Mucosa of rectum (tissue), 2 donors: ENCODE measurements at regions not wholly inside any gene's neighbourhood (a gene's known extent, or its start where the extent isn't known, plus 50 kb on each side); places are given as distances from the start of the nearest gene placed in this dataset.

Experiments
- H3K27ac ChIP-seq, 2 donors: one replicate each; pipeline ENCODE4 v1.7.0; 2013; ENCODE audit warnings: inconsistent platforms in 2 of 2, low read depth in 2 of 2, low read length in 2 of 2
- H3K27me3 ChIP-seq, 2 donors: one replicate each; pipeline ENCODE4 v1.7.0; 2013; ENCODE audit warnings: low read length in 2 of 2; ENCODE audit not compliant: control insufficient read depth in 2 of 2, insufficient read depth in 2 of 2
- H3K36me3 ChIP-seq, 2 donors: one replicate each; pipeline ENCODE4 v1.7.0; 2013; ENCODE audit warnings: low read length in 2 of 2; ENCODE audit not compliant: control insufficient read depth in 2 of 2, insufficient read depth in 2 of 2
- H3K4me1 ChIP-seq, 2 donors: one replicate each; pipeline ENCODE4 v1.7.0; 2013; ENCODE audit warnings: low read length in 2 of 2, mild to moderate bottlenecking in 1 of 2; ENCODE audit not compliant: control insufficient read depth in 2 of 2, insufficient read depth in 2 of 2
- H3K4me3 ChIP-seq, 2 donors: one replicate each; pipeline ENCODE4 v1.7.0; 2013; ENCODE audit warnings: low read length in 2 of 2
- H3K9ac ChIP-seq, 2 donors: one replicate each; pipeline ENCODE4 v1.7.0; 2013; ENCODE audit warnings: low read length in 2 of 2, low read depth in 1 of 2, mild to moderate bottlenecking in 1 of 2
- H3K9me3 ChIP-seq, 2 donors: one replicate each; pipeline ENCODE4 v1.7.0; 2013; ENCODE audit warnings: low read length in 2 of 2; ENCODE audit not compliant: control insufficient read depth in 2 of 2
- donor health status: healthy.
- donor health status: Normal muscosa, but diverticular disease.

- Histone ChIP-seq H3K9ac (no peak overlapping the region), H3K4me1 (no peaks in the 10 kb centered on the region), H3K4me3 (no peak overlapping the region), H3K27me3 (no peaks in the 10 kb centered on the region), H3K27ac (no peak overlapping the region), H3K36me3 (no peaks in the 10 kb centered on the region), H3K9me3 (no peaks in the 10 kb centered on the region)
These were observed 178.6 kb upstream of the DIPK2B start for GRCh38 chrX:45379236-45379635.

GRCh38 chrX:45372151-45372550, 171.5 kb upstream of the DIPK2B start:
- Histone ChIP-seq H3K27ac (no peak overlapping the region), H3K27me3 (peaks cover 0 to 5% of the 10 kb centered on the region in 2 donors), H3K4me3 (no peak overlapping the region)

GRCh38 chrX:45368705-45369104, 168.0 kb upstream of the DIPK2B start:
- Histone ChIP-seq H3K27me3 (peaks cover 0 to 5% of the 10 kb centered on the region in 2 donors), H3K4me1 (no peaks in the 10 kb centered on the region), H3K9ac (no peak overlapping the region), H3K27ac (no peak overlapping the region), H3K36me3 (no peaks in the 10 kb centered on the region), H3K9me3 (peaks cover 3 to 8% of the 10 kb centered on the region in 2 donors), H3K4me3 (no peak overlapping the region)

More at GRCh38 chrX:45372151-45372550, 171.5 kb upstream of the DIPK2B start:
- Histone ChIP-seq H3K9ac (no peak overlapping the region), H3K9me3 (peaks cover 3 to 6% of the 10 kb centered on the region in 2 donors), H3K36me3 (no peaks in the 10 kb centered on the region), H3K4me1 (no peaks in the 10 kb centered on the region)

- H3K9me3 ChIP-seq = peaks cover 0 to 2% of the 10 kb centered on the region in 2 donors
- H3K4me3 ChIP-seq = no peak overlapping the region
- no peak overlapping the region for H3K9ac ChIP-seq
- no peaks in the 10 kb centered on the region for H3K36me3 ChIP-seq
- H3K4me1 ChIP-seq = peaks cover 0 to 1% of the 10 kb centered on the region in 2 donors
- H3K27me3 ChIP-seq = peaks cover 0 to 2% of the 10 kb centered on the region in 2 donors
- H3K27ac ChIP-seq = no peak overlapping the region
These were observed 162.9 kb upstream of the DIPK2B start for GRCh38 chrX:45363596-45363995.

- Histone ChIP-seq H3K27me3 (peaks cover 0 to 2% of the 10 kb centered on the region in 2 donors), H3K4me1 (peaks cover 0 to 2% of the 10 kb centered on the region in 2 donors), H3K9me3 (no peaks in the 10 kb centered on the region), H3K36me3 (no peaks in the 10 kb centered on the region), H3K27ac (no peak overlapping the region), H3K9ac (no peak overlapping the region), H3K4me3 (no peak overlapping the region)
These were observed 159.9 kb upstream of the DIPK2B start for GRCh38 chrX:45360571-45360970.

- Histone ChIP-seq H3K4me1 (peaks cover 0 to 2% of the 10 kb centered on the region in 2 donors), H3K27me3 (peaks cover 0 to 1% of the 10 kb centered on the region in 2 donors), H3K36me3 (no peaks in the 10 kb centered on the region), H3K9me3 (no peaks in the 10 kb centered on the region), H3K27ac (peak overlapping the region in 1 of 2 donors; percentile 1), H3K4me3 (no peak overlapping the region), H3K9ac (no peak overlapping the region)
These were observed 157.7 kb upstream of the DIPK2B start for GRCh38 chrX:45358392-45358791.

- Histone ChIP-seq H3K9ac (no peak overlapping the region), H3K4me3 (no peak overlapping the region), H3K9me3 (no peaks in the 10 kb centered on the region)
These were observed 152.8 kb upstream of the DIPK2B start for GRCh38 chrX:45353456-45353855.

GRCh38 chrX:45352611-45353010, 151.9 kb upstream of the DIPK2B start:
- Histone ChIP-seq H3K4me3 (no peak overlapping the region), H3K27ac (no peak overlapping the region), H3K27me3 (no peaks in the 10 kb centered on the region), H3K4me1 (no peaks in the 10 kb centered on the region), H3K36me3 (no peaks in the 10 kb centered on the region), H3K9ac (no peak overlapping the region), H3K9me3 (no peaks in the 10 kb centered on the region)

More at GRCh38 chrX:45353456-45353855, 152.8 kb upstream of the DIPK2B start:
- Histone ChIP-seq H3K27ac (no peak overlapping the region), H3K27me3 (no peaks in the 10 kb centered on the region), H3K4me1 (no peaks in the 10 kb centered on the region), H3K36me3 (no peaks in the 10 kb centered on the region)

- Histone ChIP-seq H3K9me3 (no peaks in the 10 kb centered on the region), H3K36me3 (no peaks in the 10 kb centered on the region), H3K4me3 (no peak overlapping the region), H3K27me3 (no peaks in the 10 kb centered on the region), H3K4me1 (no peaks in the 10 kb centered on the region), H3K27ac (no peak overlapping the region), H3K9ac (no peak overlapping the region)
These were observed 150.8 kb upstream of the DIPK2B start for GRCh38 chrX:45351478-45351877.

GRCh38 chrX:45348296-45348695, 147.6 kb upstream of the DIPK2B start:
- Histone ChIP-seq H3K27me3 (no peaks in the 10 kb centered on the region), H3K36me3 (no peaks in the 10 kb centered on the region), H3K27ac (no peak overlapping the region), H3K4me1 (no peaks in the 10 kb centered on the region), H3K9ac (no peak overlapping the region), H3K9me3 (no peaks in the 10 kb centered on the region), H3K4me3 (no peak overlapping the region)

GRCh38 chrX:45347877-45348276, 147.2 kb upstream of the DIPK2B start:
- Histone ChIP-seq H3K4me1 (no peaks in the 10 kb centered on the region), H3K9ac (no peak overlapping the region), H3K9me3 (no peaks in the 10 kb centered on the region), H3K36me3 (no peaks in the 10 kb centered on the region), H3K27ac (no peak overlapping the region), H3K27me3 (no peaks in the 10 kb centered on the region), H3K4me3 (no peak overlapping the region)
